Erythroblast (primary cell): ENCODE measurements at regions not wholly inside any gene's neighbourhood (a gene's known extent, or its start where the extent isn't known, plus 50 kb on each side); places are given as distances from the start of the nearest gene placed in this dataset.

Source experiments
- GATA1 ChIP-seq: IDR thresholded peaks from 2 replicates; pipeline ENCODE4 v1.6.1; 2011; ENCODE audit warnings: low read depth, mild to moderate bottlenecking, control low read depth, low read length, moderate library complexity
- POLR2A ChIP-seq: IDR thresholded peaks from 2 replicates; pipeline ENCODE4 v1.6.1; 2011; ENCODE audit warnings: mild to moderate bottlenecking, low read length

DNA sequence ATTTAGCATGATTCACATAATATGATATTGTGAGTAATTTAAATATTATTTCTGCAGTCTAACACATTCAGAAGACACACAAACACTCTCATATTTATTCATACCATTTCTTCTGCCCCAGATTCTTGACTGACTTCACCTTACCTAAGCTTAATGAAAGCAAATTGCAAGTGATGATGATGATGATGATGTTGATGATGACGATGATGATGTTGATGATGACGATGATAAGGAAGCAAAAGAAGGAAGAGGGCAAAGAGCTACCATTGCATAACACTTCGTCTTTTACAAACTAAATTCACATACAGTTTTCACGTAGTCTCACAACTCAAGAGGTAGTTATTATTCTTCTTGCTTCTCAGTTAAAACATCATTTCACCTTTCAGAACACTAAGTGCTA, 404.7 kb downstream of the NAF1 start:
- no peak for TF ChIP-seq POLR2A
- TF ChIP-seq GATA1: no peak
